ENCODE measurements at regions not wholly inside any gene's neighbourhood (a gene's known extent, or its start where the extent isn't known, plus 50 kb on each side); places are given as distances from the start of the nearest gene placed in this dataset.

DNA sequence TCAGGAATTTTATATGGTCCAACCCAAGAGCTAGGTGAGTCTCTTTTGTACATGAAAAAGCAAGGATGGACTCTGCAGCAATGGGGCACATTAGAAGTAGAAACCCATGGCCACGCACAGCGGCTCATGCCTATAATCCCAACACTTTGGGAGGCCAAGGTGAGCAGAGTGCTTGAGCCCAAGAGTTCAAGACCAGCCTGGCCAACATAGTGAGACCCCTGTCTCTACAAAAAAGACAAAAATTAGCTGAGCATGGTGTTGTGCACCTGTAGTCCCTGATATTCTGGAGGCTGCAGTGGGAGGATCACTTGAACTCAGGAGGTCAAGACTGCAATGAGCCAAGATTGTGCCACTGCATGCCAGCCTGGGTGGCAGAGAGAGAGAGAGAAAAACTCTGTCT lies 128.7 kb upstream of the PLEKHA5 start:
- TF ChIP-seq, protein P1, sequence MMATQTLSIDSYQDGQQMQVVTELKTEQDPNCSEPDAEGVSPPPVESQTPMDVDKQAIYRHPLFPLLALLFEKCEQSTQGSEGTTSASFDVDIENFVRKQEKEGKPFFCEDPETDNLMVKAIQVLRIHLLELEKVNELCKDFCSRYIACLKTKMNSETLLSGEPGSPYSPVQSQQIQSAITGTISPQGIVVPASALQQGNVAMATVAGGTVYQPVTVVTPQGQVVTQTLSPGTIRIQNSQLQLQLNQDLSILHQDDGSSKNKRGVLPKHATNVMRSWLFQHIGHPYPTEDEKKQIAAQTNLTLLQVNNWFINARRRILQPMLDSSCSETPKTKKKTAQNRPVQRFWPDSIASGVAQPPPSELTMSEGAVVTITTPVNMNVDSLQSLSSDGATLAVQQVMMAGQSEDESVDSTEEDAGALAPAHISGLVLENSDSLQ (IDR thresholded peaks at IDR 0.05): no peak
- TF ChIP-seq FOXM1 (IDR thresholded peaks at IDR 0.05; ENCODE audit: borderline replicate concordance) (no peak), TARDBP (IDR thresholded peaks at IDR 0.05) (no peak), SP1 (IDR thresholded peaks at IDR 0.05) (no peak), FOXK2 (IDR thresholded peaks at IDR 0.05) (no peak), FOXA1 (IDR thresholded peaks at IDR 0.05) (no peak), NFRKB (IDR thresholded peaks at IDR 0.05) (no peak), SUZ12 (IDR thresholded peaks at IDR 0.05) (no peak), HDGF (IDR thresholded peaks at IDR 0.05; ENCODE audit: borderline replicate concordance) (no peak), ZNF384 (IDR thresholded peaks at IDR 0.05) (no peak)

Measured in HEK293T (cell line).